ENCODE measurements at regions not wholly inside any gene's neighbourhood (a gene's known extent, or its start where the extent isn't known, plus 50 kb on each side); places are given as distances from the start of the nearest gene placed in this dataset.

DNA sequence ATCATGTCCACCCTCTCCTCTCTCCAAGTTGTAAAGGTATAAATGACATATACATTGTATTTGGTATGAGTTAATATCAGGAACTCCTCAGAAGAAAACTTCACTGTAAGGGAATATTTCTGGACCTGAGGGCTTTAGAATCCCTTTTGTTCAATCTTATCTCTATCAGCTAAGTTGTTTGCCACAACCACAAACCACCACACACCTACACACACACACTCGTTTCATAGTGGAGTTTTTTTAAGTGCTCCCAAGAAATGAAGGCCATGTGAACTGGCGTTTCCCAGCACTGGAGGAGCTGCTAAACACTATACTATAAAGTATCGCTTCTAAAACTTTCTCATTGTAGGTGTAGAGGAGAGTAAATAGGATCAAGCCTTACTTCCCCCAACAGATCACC is 64.8 kb upstream of the GHITM start:
- H3K9ac ChIP-seq (ENCODE audit: low read depth in 1 of 2, low read length in 2 of 2) = no peak overlapping the region
- H3K36me3 ChIP-seq (ENCODE audit: control insufficient read depth in 2 of 2, insufficient read depth in 2 of 2, low read length in 2 of 2) = no peaks in the 10 kb centered on the region

DNA sequence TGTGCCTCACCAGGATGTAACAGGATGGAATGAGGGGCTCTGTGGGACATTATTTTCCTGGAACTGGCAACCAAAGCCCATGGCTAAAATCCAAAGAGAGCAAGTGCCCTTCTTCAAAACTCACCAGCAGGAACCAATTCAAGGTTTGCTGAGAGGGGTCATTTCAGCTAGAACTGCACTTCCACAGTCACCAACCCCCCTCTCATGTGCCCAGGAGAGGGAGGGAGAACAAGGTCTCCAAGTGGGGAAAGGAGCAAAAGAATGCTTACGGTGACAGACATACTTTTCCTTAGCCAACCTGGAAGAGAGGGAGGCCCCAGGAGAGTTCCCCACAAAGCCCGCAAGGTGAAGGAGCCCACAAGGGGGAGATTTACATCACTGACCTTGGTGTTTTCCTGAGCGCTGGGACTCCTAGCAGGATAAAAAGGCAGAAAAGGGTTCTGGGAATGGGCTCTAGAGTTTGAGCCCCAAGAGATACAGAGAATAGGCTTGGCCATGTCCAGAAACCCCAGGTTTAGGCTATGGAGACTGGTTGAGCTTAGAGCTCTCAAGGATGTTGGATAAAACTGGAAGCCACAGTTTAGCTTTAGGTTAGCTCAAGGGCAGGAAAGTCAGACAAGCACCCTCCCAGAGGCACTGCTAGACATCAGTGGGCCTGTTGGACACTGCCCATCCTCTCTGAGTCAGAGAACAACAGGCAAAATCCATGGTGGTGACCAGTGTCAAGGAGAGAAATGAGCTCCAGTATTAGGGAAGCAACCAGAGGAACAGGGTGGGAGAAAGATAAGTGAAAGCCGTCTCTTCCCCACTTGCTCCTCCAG is 63.9 kb upstream of the GHITM start:
- H3K27ac ChIP-seq (ENCODE audit: low read depth in 2 of 2, low read length in 2 of 2) = peak overlapping the region in 1 of 2 donors; percentile 41
- H3K36me3 ChIP-seq (ENCODE audit: control insufficient read depth in 2 of 2, insufficient read depth in 2 of 2, low read length in 2 of 2) = no peaks in the 10 kb centered on the region
- no peak overlapping the region for H3K9ac ChIP-seq (ENCODE audit: low read depth in 1 of 2, low read length in 2 of 2)

More for the DNA sequence above, 64.8 kb upstream of the GHITM start:
- no peaks in the 10 kb centered on the region for H3K9me3 ChIP-seq (ENCODE audit: control insufficient read depth in 2 of 2, low read length in 2 of 2)
- no peak overlapping the region for H3K27ac ChIP-seq (ENCODE audit: low read depth in 2 of 2, low read length in 2 of 2)
- H3K27me3 ChIP-seq (ENCODE audit: control insufficient read depth in 2 of 2, insufficient read depth in 2 of 2, low read length in 2 of 2) = no peaks in the 10 kb centered on the region
- no peak overlapping the region for H3K4me3 ChIP-seq (ENCODE audit: low read length in 2 of 2)
- H3K4me1 ChIP-seq (ENCODE audit: control insufficient read depth in 2 of 2, insufficient read depth in 2 of 2, low read length in 2 of 2) = no peaks in the 10 kb centered on the region

DNA sequence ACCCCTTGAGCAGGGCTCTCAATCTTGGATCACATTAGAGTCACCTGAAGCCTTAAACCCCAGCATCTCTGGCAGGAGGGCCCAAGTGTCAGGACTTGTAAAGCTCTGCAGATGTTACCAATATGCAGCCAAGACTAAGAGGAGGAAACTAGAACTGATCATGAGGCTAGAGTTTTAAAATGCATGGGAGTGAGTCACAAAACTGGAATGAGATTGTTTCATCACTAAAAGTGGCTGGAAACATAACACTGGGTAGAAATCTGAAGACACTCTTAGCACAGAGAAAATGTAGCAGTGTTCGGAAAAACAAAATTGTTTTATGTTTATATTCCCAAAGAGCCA is 63.3 kb upstream of the GHITM start:
- H3K9me3 ChIP-seq (ENCODE audit: control insufficient read depth in 2 of 2, low read length in 2 of 2) = no peaks in the 10 kb centered on the region
- no peak overlapping the region for H3K4me3 ChIP-seq (ENCODE audit: low read length in 2 of 2)
- H3K9ac ChIP-seq (ENCODE audit: low read depth in 1 of 2, low read length in 2 of 2) = no peak overlapping the region
- H3K36me3 ChIP-seq (ENCODE audit: control insufficient read depth in 2 of 2, insufficient read depth in 2 of 2, low read length in 2 of 2) = no peaks in the 10 kb centered on the region
- no peaks in the 10 kb centered on the region for H3K4me1 ChIP-seq (ENCODE audit: control insufficient read depth in 2 of 2, insufficient read depth in 2 of 2, low read length in 2 of 2)
- H3K27me3 ChIP-seq (ENCODE audit: control insufficient read depth in 2 of 2, insufficient read depth in 2 of 2, low read length in 2 of 2) = no peaks in the 10 kb centered on the region
- peak overlapping the region in 1 of 2 donors; percentile 44 for H3K27ac ChIP-seq (ENCODE audit: low read depth in 2 of 2, low read length in 2 of 2)

More for the DNA sequence above, 63.9 kb upstream of the GHITM start:
- Histone ChIP-seq H3K27me3 (ENCODE audit: control insufficient read depth in 2 of 2, insufficient read depth in 2 of 2, low read length in 2 of 2) (no peaks in the 10 kb centered on the region), H3K9me3 (ENCODE audit: control insufficient read depth in 2 of 2, low read length in 2 of 2) (no peaks in the 10 kb centered on the region), H3K4me1 (ENCODE audit: control insufficient read depth in 2 of 2, insufficient read depth in 2 of 2, low read length in 2 of 2) (no peaks in the 10 kb centered on the region), H3K4me3 (ENCODE audit: low read length in 2 of 2) (no peak overlapping the region)

DNA sequence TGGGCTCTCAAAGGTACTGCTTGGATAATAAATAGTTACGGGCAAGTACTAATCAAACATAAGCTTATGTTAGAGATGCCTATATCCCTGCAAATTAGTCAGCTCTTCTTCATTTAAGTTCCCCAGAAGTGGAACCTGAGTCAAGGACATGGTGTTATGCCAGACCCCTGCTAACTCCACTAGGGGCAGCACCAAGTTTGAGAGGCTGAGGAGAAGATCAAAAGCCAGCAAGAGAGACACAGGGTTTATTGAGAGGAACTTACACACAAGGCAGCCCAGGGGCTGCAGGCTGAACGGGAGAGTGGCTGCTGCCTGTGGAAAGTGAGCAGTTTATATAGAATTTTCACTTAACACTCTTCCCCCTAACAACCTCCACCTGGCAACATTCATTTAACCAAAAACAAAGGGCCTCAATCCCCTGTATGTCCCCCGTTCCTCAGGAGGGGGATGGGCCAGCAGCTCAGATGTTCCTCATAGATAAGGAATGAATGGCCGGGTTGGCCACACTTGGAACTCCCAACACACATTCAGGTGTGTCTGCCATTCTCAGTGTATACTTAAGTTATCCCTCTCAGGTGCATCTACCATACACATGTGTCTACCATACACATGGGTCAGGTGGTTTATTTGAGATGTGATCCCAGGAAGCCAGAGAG is 62.6 kb upstream of the GHITM start:
- no peaks in the 10 kb centered on the region for H3K9me3 ChIP-seq (ENCODE audit: control insufficient read depth in 2 of 2, low read length in 2 of 2)
- no peak overlapping the region for H3K4me3 ChIP-seq (ENCODE audit: low read length in 2 of 2)
- peak overlapping the region in 1 of 2 donors; percentile 44 for H3K27ac ChIP-seq (ENCODE audit: low read depth in 2 of 2, low read length in 2 of 2)
- H3K36me3 ChIP-seq (ENCODE audit: control insufficient read depth in 2 of 2, insufficient read depth in 2 of 2, low read length in 2 of 2) = no peaks in the 10 kb centered on the region
- H3K9ac ChIP-seq (ENCODE audit: low read depth in 1 of 2, low read length in 2 of 2) = no peak overlapping the region
- H3K27me3 ChIP-seq (ENCODE audit: control insufficient read depth in 2 of 2, insufficient read depth in 2 of 2, low read length in 2 of 2) = no peaks in the 10 kb centered on the region
- no peaks in the 10 kb centered on the region for H3K4me1 ChIP-seq (ENCODE audit: control insufficient read depth in 2 of 2, insufficient read depth in 2 of 2, low read length in 2 of 2)

DNA sequence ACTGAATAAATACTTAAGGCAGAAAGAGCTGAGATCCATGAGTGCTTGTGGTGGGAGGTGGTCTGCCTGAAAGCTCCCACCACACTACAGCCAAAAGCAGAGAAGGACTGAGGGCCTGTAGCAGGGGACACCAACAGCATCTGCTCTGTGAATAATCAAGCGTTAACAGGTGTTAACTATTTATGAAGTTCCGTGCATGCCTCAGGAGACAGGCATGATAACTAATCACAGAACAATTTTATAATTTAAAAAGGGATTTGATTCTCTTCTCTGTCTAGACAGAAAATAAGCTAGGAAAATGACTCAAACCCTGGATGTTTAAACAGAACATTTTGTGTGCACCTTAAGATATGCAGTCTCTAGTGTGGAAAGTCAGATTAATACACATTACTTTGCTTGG is 61.5 kb upstream of the GHITM start:
- Histone ChIP-seq H3K27me3 (ENCODE audit: control insufficient read depth in 2 of 2, insufficient read depth in 2 of 2, low read length in 2 of 2) (no peaks in the 10 kb centered on the region), H3K9me3 (ENCODE audit: control insufficient read depth in 2 of 2, low read length in 2 of 2) (no peaks in the 10 kb centered on the region), H3K36me3 (ENCODE audit: control insufficient read depth in 2 of 2, insufficient read depth in 2 of 2, low read length in 2 of 2) (no peaks in the 10 kb centered on the region), H3K4me3 (ENCODE audit: low read length in 2 of 2) (no peak overlapping the region), H3K4me1 (ENCODE audit: control insufficient read depth in 2 of 2, insufficient read depth in 2 of 2, low read length in 2 of 2) (no peaks in the 10 kb centered on the region), H3K27ac (ENCODE audit: low read depth in 2 of 2, low read length in 2 of 2) (no peak overlapping the region), H3K9ac (ENCODE audit: low read depth in 1 of 2, low read length in 2 of 2) (no peak overlapping the region)

DNA sequence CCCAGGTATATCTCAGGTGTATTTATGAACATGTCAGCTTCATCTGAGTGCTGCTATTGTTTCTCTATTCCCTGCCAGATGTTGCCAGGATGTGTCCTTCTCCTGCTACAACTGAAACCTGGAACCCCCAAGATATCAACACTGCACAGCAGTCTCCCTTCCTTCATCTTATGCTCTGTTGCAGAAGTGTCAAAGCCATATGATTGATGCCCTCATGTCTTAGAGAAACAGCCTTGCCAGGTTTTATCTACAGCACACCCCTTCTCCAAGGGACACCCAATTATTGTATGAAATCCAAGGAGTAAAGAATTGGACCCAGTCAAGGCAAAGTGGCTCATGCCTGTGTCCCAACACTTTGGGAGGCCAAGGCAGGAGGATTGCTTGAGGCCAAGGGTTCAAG is 60.5 kb upstream of the GHITM start:
- H3K27me3 ChIP-seq (ENCODE audit: control insufficient read depth in 2 of 2, insufficient read depth in 2 of 2, low read length in 2 of 2) = no peaks in the 10 kb centered on the region
- no peaks in the 10 kb centered on the region for H3K9me3 ChIP-seq (ENCODE audit: control insufficient read depth in 2 of 2, low read length in 2 of 2)
- H3K4me1 ChIP-seq (ENCODE audit: control insufficient read depth in 2 of 2, insufficient read depth in 2 of 2, low read length in 2 of 2) = no peaks in the 10 kb centered on the region
- no peak overlapping the region for H3K27ac ChIP-seq (ENCODE audit: low read depth in 2 of 2, low read length in 2 of 2)
- H3K4me3 ChIP-seq (ENCODE audit: low read length in 2 of 2) = no peak overlapping the region
- no peak overlapping the region for H3K9ac ChIP-seq (ENCODE audit: low read depth in 1 of 2, low read length in 2 of 2)
- no peaks in the 10 kb centered on the region for H3K36me3 ChIP-seq (ENCODE audit: control insufficient read depth in 2 of 2, insufficient read depth in 2 of 2, low read length in 2 of 2)

DNA sequence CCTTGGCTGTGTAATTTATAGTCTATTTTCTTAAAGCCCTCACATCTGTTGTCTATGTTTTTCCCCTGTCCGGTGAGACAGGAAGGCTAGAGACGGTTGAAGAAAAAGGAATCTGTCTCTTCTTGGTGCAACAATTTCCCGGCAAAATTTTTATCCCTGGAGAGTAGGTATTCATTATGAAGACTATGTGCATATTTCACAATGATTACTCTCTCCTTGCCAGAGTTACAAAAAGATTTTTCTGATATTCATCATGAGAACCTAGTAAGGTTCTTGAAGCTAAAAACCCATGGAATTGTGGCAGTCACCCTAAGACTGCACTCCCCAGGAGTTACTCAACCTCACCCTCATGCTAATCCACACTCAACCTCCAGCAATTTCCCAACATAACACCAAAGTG is 55.0 kb upstream of the GHITM start:
- Histone ChIP-seq H3K9me3 (ENCODE audit: control insufficient read depth in 2 of 2, low read length in 2 of 2) (no peaks in the 10 kb centered on the region), H3K4me1 (ENCODE audit: control insufficient read depth in 2 of 2, insufficient read depth in 2 of 2, low read length in 2 of 2) (no peaks in the 10 kb centered on the region), H3K9ac (ENCODE audit: low read depth in 1 of 2, low read length in 2 of 2) (no peak overlapping the region), H3K36me3 (ENCODE audit: control insufficient read depth in 2 of 2, insufficient read depth in 2 of 2, low read length in 2 of 2) (no peaks in the 10 kb centered on the region), H3K27ac (ENCODE audit: low read depth in 2 of 2, low read length in 2 of 2) (no peak overlapping the region), H3K27me3 (ENCODE audit: control insufficient read depth in 2 of 2, insufficient read depth in 2 of 2, low read length in 2 of 2) (no peaks in the 10 kb centered on the region), H3K4me3 (ENCODE audit: low read length in 2 of 2) (no peak overlapping the region)

DNA sequence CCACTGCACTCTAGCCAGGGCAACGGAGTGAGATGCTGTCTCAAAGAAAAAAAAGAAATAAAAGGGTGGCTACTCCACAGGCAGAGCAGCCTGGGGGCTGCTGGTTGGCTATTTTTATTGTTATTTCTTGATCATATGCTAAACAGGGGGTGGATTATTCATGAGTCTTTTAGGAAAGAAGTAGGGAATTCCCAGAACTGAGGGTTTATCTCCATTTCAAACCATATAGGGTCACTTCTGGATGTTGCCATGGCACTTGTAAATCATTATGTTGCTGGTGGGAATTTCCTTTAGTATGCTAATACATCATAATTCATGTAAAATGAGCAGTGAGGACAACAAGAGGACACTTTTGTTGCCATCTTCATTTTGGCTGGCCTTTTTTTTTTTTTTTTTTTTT is 52.1 kb upstream of the GHITM start:
- Histone ChIP-seq H3K4me1 (ENCODE audit: control insufficient read depth in 2 of 2, insufficient read depth in 2 of 2, low read length in 2 of 2) (no peaks in the 10 kb centered on the region), H3K9ac (ENCODE audit: low read depth in 1 of 2, low read length in 2 of 2) (no peak overlapping the region), H3K27me3 (ENCODE audit: control insufficient read depth in 2 of 2, insufficient read depth in 2 of 2, low read length in 2 of 2) (no peaks in the 10 kb centered on the region), H3K27ac (ENCODE audit: low read depth in 2 of 2, low read length in 2 of 2) (no peak overlapping the region), H3K4me3 (ENCODE audit: low read length in 2 of 2) (no peak overlapping the region), H3K36me3 (ENCODE audit: control insufficient read depth in 2 of 2, insufficient read depth in 2 of 2, low read length in 2 of 2) (no peaks in the 10 kb centered on the region), H3K9me3 (ENCODE audit: control insufficient read depth in 2 of 2, low read length in 2 of 2) (no peaks in the 10 kb centered on the region)

DNA sequence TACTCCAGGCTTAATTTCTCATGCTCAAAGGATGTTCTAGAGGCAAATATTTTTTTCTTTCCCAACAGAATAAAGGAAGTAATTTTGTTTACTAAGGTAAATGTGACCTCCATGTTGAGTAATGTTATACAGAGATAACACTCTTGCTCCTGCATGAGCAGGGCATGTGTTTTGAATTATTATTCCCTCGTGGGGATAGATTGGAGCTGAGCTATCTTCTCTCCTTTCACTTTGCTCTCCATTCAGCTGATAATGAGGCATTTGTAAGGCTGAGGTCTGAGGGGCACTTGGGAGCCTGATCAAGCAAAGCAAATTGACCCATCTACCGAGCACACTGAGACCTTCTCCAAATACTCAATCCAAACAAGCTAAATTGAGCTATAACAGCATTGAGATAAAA is 50.7 kb upstream of the GHITM start:
- H3K27ac ChIP-seq (ENCODE audit: low read depth in 2 of 2, low read length in 2 of 2) = no peak overlapping the region
- H3K27me3 ChIP-seq (ENCODE audit: control insufficient read depth in 2 of 2, insufficient read depth in 2 of 2, low read length in 2 of 2) = no peaks in the 10 kb centered on the region
- H3K9ac ChIP-seq (ENCODE audit: low read depth in 1 of 2, low read length in 2 of 2) = no peak overlapping the region
- H3K9me3 ChIP-seq (ENCODE audit: control insufficient read depth in 2 of 2, low read length in 2 of 2) = no peaks in the 10 kb centered on the region
- no peaks in the 10 kb centered on the region for H3K36me3 ChIP-seq (ENCODE audit: control insufficient read depth in 2 of 2, insufficient read depth in 2 of 2, low read length in 2 of 2)
- no peaks in the 10 kb centered on the region for H3K4me1 ChIP-seq (ENCODE audit: control insufficient read depth in 2 of 2, insufficient read depth in 2 of 2, low read length in 2 of 2)
- H3K4me3 ChIP-seq (ENCODE audit: low read length in 2 of 2) = no peak overlapping the region

DNA sequence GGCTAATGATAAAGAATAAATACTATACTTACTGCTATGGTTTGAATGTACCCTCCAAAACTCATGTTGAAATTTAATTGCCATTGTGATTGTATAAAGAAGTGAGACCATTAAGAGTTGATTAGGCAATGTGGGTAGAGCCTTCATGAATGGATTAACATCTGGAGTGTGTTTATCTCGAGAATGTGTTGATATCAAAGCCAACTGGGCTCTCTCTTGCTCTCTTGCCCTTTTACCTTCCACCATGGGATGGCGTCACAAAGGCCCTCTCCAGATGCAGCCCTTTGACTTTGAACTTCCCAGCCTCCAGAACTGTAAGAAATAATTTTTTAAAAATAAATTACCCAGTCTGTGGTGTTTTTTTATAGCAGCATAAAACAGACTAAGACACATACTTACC is 50.1 kb upstream of the GHITM start:
- no peaks in the 10 kb centered on the region for H3K9me3 ChIP-seq (ENCODE audit: control insufficient read depth in 2 of 2, low read length in 2 of 2)
- H3K27me3 ChIP-seq (ENCODE audit: control insufficient read depth in 2 of 2, insufficient read depth in 2 of 2, low read length in 2 of 2) = no peaks in the 10 kb centered on the region
- H3K27ac ChIP-seq (ENCODE audit: low read depth in 2 of 2, low read length in 2 of 2) = no peak overlapping the region
- H3K4me1 ChIP-seq (ENCODE audit: control insufficient read depth in 2 of 2, insufficient read depth in 2 of 2, low read length in 2 of 2) = no peaks in the 10 kb centered on the region
- H3K4me3 ChIP-seq (ENCODE audit: low read length in 2 of 2) = no peak overlapping the region
- H3K9ac ChIP-seq (ENCODE audit: low read depth in 1 of 2, low read length in 2 of 2) = no peak overlapping the region
- no peaks in the 10 kb centered on the region for H3K36me3 ChIP-seq (ENCODE audit: control insufficient read depth in 2 of 2, insufficient read depth in 2 of 2, low read length in 2 of 2)

Data from mucosa of rectum (tissue), 2 donors.